LHCN-M2 (cell line): ENCODE measurements at regions not wholly inside any gene's neighbourhood (a gene's known extent, or its start where the extent isn't known, plus 50 kb on each side); places are given as distances from the start of the nearest gene placed in this dataset.

ENCODE experiments used
- DNase-seq: peaks from one replicate; pipeline ENCODE4 v3.0.0-alpha.2; 2012; ENCODE audit warnings: low read depth

DNA sequence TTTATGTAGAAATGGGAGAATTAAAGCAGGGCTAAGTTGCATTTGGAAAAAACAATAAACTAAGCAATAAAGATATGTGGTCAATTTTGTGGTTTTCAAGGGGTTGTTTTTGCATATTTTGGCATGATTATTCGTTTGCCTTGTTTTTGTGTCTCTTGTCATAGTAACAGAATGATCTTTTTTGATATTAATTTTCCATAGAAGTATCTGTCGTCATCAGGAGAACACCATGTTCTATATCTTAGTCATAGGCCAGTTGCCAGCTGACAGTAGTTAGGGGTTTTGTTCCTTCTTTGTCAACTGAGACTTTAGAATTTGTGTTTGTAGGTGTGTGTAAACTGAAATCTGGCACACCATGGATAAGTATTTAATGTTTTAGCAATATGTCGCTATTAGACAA is 1354.8 kb downstream of the LRFN5 start:
- no peak for DNase-seq

GRCh38 chr14:42950363-42950762 is 1343.7 kb downstream of the LRFN5 start:
- DNase-seq = no peak

GRCh38 chr14:42947991-42948390 is 1341.3 kb downstream of the LRFN5 start:
- DNase-seq = no peak

DNA sequence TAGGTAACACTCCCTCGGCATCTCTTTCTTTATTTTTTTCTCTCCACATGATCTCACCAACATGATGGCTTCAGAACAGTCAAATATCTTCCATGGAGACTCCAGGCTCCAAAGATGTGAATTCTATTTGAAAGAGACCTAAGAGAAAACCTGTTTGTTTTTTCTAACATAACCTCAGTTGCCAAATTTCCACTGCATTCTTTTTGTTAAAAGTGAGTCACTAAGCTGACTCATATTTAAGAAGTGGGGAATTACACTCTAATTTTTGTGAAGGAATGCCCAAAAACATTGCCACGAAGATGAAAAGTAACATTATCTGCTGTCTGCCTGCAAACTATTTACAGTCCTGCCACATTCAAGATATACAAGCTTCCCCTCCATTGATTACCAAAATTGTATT is 1337.6 kb downstream of the LRFN5 start:
- DNase-seq = no peak

DNA sequence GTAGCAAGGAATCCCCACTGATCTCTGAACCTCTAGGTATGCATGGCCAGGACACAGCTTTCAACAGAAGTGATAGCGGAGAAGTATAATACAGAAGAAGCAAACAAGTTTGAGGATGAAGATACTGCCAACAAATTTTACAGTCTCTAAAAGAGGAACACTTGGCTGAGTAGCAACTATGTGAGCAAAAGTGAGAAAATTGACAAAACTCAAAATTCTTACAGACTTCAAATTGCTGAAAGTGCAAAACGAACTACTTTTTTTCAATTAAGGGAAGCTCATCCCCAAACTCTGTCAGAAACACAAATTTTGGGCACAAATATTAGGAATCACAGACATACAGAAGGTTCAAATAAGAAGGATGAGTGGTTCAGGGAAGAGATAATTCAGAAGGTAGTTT is 1324.6 kb downstream of the LRFN5 start:
- DNase-seq = no peak

DNA sequence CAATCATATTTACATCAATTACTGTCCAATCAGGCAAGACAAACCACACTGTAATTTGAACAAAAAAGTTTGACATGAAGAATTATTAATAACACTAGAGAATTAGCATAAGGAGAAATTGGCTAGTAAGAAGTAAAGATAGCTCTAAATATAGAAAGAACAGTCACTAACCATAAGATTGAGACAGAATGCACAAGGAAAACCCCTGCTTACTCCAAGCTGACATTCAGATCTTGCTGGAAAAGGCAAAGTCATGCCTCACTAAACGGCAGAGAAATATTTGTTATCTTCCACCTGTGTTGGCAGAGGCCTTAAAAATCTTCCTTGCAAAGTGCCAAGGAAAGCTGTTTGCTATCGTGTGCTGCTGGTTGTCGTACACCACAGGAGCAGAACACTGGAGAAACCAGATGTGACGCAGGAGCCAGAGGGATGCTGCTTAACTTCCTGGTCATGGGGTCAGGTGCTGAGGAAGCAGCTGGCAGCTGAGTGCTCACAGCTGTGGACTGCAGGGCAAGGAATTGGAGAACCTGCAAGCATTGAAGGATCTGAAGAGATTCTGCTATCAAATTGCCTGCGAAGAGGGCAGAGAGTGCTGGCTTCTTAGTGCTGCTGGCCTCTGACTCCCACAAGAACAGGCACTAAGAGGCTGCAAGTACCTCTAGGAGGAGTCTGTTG is 1323.3 kb downstream of the LRFN5 start:
- no peak for DNase-seq

- DNase-seq = no peak
These were observed 1320.6 kb downstream of the LRFN5 start for GRCh38 chr14:42927313-42927712.

GRCh38 chr14:42921901-42922300 is 1315.2 kb downstream of the LRFN5 start:
- no peak for DNase-seq

- DNase-seq = no peak
These were observed 1311.9 kb downstream of the LRFN5 start for GRCh38 chr14:42918615-42919014.

DNA sequence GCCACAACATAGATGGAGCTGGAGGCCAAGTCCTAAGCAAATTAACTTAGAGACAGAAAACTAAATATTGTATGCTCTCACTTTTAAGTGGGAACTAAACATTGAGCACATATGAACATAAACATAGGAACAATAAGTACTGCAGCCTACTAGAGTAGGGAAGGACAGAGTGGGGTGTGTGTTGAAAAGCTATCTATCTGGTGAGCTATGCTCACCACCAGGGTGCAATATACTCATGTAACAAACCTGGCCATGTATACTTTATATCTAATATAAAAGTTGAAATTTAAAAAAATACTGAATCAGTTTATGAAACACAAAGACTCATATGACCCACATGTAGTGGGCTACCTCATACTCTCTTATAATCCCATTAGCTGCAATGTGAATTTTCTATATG is 1305.0 kb downstream of the LRFN5 start:
- DNase-seq = no peak

GRCh38 chr14:42909659-42910058 is 1303.0 kb downstream of the LRFN5 start:
- no peak for DNase-seq

- no peak for DNase-seq
These were observed 1286.5 kb downstream of the LRFN5 start for GRCh38 chr14:42893183-42893582.

- no peak for DNase-seq
These were observed 1277.4 kb downstream of the LRFN5 start for GRCh38 chr14:42884100-42884499.

GRCh38 chr14:42877716-42878115 is 1271.0 kb downstream of the LRFN5 start:
- no peak for DNase-seq

- no peak for DNase-seq
These were observed 1266.1 kb downstream of the LRFN5 start for GRCh38 chr14:42872786-42873185.

- no peak for DNase-seq
These were observed 1263.0 kb downstream of the LRFN5 start for GRCh38 chr14:42869681-42870080.

DNA sequence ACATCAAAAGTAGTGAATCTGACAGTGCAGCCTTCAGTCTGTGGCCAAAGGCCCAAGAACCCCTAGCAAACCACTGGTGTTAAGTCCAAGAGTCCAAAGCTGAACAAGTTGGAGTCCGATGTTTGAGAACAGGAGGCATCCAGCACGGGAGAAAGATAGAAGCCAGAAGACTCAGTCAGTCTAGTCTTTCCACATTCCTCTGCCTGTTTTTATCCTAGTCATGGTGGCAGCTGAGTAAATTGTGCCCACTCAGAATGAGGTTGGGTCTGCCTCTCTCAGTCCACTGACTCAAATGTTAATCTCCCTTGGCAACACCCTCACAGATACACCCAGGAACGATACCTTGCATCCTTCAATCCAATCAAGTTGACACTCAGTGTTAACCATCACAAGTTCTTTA is 1255.4 kb downstream of the LRFN5 start:
- DNase-seq = no peak

GRCh38 chr14:42860371-42860770 is 1253.7 kb downstream of the LRFN5 start:
- DNase-seq = no peak

- DNase-seq = no peak
These were observed 1249.4 kb downstream of the LRFN5 start for GRCh38 chr14:42856106-42856505.

- no peak for DNase-seq
These were observed 1248.4 kb downstream of the LRFN5 start for GRCh38 chr14:42855085-42855484.

DNA sequence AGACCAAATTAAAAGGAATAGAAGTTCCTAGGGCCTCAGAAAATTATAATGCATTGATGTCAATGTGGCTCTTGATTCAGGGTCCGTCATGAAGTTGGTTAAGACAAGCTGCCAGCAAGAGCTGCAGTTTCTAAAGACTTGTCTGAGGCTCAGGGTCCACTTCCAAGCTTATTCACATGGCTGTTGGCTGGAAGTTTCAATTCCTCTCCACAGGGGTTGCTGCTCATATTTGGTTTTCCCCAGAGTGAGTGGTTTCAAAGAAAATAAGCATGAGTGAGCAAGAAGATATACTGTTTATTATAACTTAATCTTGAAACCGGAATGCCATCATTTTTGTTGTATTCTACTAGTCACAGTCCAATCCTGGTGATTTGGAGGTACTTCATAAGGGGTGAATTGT is 1247.4 kb downstream of the LRFN5 start:
- DNase-seq = no peak

DNA sequence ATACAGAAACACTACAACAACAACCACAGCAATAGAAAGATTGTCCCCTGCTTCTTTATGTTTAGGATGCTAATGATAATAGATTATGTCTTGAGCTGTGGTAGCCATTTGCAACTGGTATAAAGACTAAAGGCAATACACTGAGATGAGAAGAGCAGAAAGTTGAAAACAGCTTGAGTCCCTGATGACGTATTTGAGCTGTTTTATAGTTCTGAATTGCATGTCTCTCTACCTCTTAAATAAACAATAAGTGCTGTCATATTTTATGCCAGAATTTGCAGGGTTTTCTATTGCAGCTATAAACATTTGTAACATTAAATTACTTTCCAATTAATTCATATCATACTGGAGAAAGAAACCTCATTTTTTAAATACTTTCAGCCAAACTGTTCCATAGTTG is 1242.0 kb downstream of the LRFN5 start:
- no peak for DNase-seq

DNA sequence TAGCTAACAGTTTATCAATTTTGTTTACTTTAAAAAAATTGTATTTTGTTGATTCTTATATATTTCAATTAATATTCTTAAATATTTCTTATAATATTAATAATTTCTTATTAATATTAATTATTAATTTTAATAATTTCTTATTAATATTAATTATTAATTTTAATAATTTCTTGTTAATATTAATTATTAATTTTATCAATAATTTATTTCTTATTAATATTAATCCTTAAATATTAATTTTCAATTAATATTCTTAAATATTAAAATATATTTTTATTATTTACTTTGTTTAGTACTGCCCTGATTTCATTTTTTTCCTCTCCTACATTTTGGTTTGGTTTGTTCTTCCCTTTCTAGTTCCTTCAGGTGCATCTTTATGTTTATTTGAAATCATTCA is 1208.1 kb downstream of the LRFN5 start:
- DNase-seq = no peak

GRCh38 chr14:42806909-42807315 is 1200.2 kb downstream of the LRFN5 start:
- DNase-seq = no peak
